OCI-LY1 (cell line): ENCODE measurements at regions not wholly inside any gene's neighbourhood (a gene's known extent, or its start where the extent isn't known, plus 50 kb on each side); places are given as distances from the start of the nearest gene placed in this dataset.

Experiments
- H2AFZ ChIP-seq: fragments of 200-600 bp; sonication (generic), shearing (Covaris generic); 2 replicates; pipeline ENCODE4 v1.6.0; 2014; ENCODE audit warnings: antibody characterized with exemption, mild to moderate bottlenecking, low read length
- H3F3A ChIP-seq: fragments of 200-600 bp; sonication (generic), shearing (Covaris generic); 2 replicates; pipeline ENCODE4 v1.6.0; 2014; ENCODE audit warnings: mild to moderate bottlenecking, antibody characterized with exemption, low read length, moderate library complexity; ENCODE audit not compliant: insufficient read depth
- H3K27ac ChIP-seq: fragments of 200-600 bp; sonication (generic); 2 replicates; pipeline ENCODE4 v1.5.1; 2014; ENCODE audit warnings: low read length, mixed run types, mild to moderate bottlenecking, low read depth; ENCODE audit not compliant: poor library complexity, severe bottlenecking
- H3K27me3 ChIP-seq: fragments of 200-600 bp; sonication (generic); 2 replicates; pipeline ENCODE4 v1.6.0; 2014; ENCODE audit warnings: antibody characterized with exemption, mild to moderate bottlenecking, low read length, moderate library complexity; ENCODE audit not compliant: insufficient read depth
- H3K36me3 ChIP-seq: fragments of 200-600 bp; sonication (generic); 2 replicates; pipeline ENCODE4 v1.6.1; 2014; ENCODE audit warnings: mild to moderate bottlenecking, antibody characterized with exemption, low read length, moderate library complexity, mixed read lengths; ENCODE audit not compliant: insufficient read depth
- H3K4me1 ChIP-seq: fragments of 200-600 bp; sonication (generic); 2 replicates; pipeline ENCODE4 v1.5.1; 2014; ENCODE audit warnings: mild to moderate bottlenecking, low read length, moderate library complexity; ENCODE audit not compliant: insufficient read depth, severe bottlenecking
- H3K4me2 ChIP-seq: fragments of 200-600 bp; sonication (generic), shearing (Covaris generic); 2 replicates; pipeline ENCODE4 v1.6.1; 2014; ENCODE audit warnings: low read length
- H3K4me3 ChIP-seq: fragments of 200-600 bp; sonication (generic); 2 replicates; pipeline ENCODE4 v1.5.1; 2014; ENCODE audit warnings: low read length, low read depth, mild to moderate bottlenecking, mixed read lengths; ENCODE audit not compliant: poor library complexity, severe bottlenecking
- H3K79me2 ChIP-seq: fragments of 200-600 bp; shearing (Covaris generic); 2 replicates; pipeline ENCODE4 v1.6.1; 2016; ENCODE audit warnings: mixed run types, low read length, mixed read lengths; ENCODE audit not compliant: insufficient read depth
- H3K9ac ChIP-seq: fragments of 200-600 bp; sonication (generic), shearing (Covaris generic); 2 replicates; pipeline ENCODE4 v1.6.1; 2014; ENCODE audit warnings: mild to moderate bottlenecking, low read length, mixed read lengths
- H3K9me2 ChIP-seq: fragments of 200-600 bp; sonication (generic), shearing (Covaris generic); 2 replicates; pipeline ENCODE4 v1.6.1; 2014; ENCODE audit warnings: low read depth, mild to moderate bottlenecking, low read length, mixed read lengths
- H3K9me3 ChIP-seq: fragments of 200-600 bp; shearing (Covaris generic); 2 replicates; pipeline ENCODE4 v1.6.1; 2014; ENCODE audit warnings: low read length, mixed read lengths
- H4K20me1 ChIP-seq: fragments of 200-600 bp; sonication (generic), shearing (Covaris generic); 2 replicates; pipeline ENCODE4 v1.6.0; 2016; ENCODE audit warnings: mild to moderate bottlenecking, low read length; ENCODE audit not compliant: insufficient read depth
- EZH2 ChIP-seq: fragments of 200-600 bp; sonication (generic), shearing (Covaris generic); IDR thresholded peaks from 2 replicates; pipeline ENCODE4 v1.8.0; 2017; ENCODE audit warnings: borderline replicate concordance, mixed run types, mild to moderate bottlenecking, antibody characterized with exemption, low read length, moderate library complexity, mixed read lengths
- TF ChIP-seq, protein P1 (sequence below): fragments of 200-600 bp; sonication (generic), shearing (Covaris generic); IDR thresholded peaks from 2 replicates; pipeline ENCODE4 v1.5.1; 2017; ENCODE audit warnings: mild to moderate bottlenecking, antibody characterized with exemption, low read length, moderate library complexity, mixed read lengths

DNA sequence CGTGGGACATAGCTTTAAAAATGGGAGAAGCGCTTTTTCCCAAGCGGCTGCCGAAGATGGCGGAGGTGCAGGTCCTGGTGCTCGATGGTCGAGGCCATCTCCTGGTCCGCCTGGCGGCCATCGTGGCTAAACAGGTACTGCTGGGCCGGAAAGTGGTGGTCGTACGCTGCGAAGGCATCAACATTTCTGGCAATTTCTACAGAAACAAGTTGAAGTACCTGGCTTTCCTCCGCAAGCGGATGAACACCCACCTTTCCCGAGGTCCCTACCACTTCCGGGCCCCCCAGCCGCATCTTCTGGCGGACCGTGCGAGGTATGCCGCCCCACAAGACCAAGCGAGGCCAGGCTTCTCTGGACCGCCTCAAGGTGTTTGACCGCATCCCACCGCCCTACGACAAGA is 245.5 kb downstream of the MRPL39 start:
- H3K9me3 ChIP-seq, result no peaks in the 10 kb centered on the region

DNA sequence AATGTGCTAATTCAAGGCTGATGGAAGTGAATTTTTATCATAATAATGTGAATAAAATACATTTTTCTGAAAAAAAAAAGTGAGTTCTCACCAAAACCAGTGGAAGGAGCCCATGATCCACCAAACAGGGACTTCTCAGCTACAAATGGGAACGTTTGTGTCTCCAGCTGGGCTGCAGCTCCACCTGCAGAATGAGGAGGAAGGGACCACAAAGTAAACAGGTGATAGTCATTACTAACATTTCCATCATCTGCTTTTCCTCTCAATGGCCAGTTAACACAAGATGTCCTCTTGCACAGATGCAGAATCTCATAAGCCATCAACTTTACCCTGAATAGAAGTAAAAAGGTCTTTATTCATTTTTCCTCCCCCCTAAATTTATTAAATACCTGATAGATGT is 246.2 kb downstream of the MRPL39 start:
- Histone ChIP-seq H2AFZ (no peak overlapping the region), H3K79me2 (no peaks in the 10 kb centered on the region), H3F3A (no peaks in the 10 kb centered on the region), H3K9me2 (no peaks in the 10 kb centered on the region), H3K27me3 (no peaks in the 10 kb centered on the region), H3K4me1 (no peaks in the 10 kb centered on the region), H3K27ac (no peak overlapping the region), H3K9ac (no peak overlapping the region), H3K4me2 (no peak overlapping the region), H3K9me3 (no peaks in the 10 kb centered on the region), H3K4me3 (no peak overlapping the region), H4K20me1 (no peaks in the 10 kb centered on the region), H3K36me3 (no peaks in the 10 kb centered on the region)
- no peak for TF ChIP-seq EZH2
- TF ChIP-seq, protein P1, sequence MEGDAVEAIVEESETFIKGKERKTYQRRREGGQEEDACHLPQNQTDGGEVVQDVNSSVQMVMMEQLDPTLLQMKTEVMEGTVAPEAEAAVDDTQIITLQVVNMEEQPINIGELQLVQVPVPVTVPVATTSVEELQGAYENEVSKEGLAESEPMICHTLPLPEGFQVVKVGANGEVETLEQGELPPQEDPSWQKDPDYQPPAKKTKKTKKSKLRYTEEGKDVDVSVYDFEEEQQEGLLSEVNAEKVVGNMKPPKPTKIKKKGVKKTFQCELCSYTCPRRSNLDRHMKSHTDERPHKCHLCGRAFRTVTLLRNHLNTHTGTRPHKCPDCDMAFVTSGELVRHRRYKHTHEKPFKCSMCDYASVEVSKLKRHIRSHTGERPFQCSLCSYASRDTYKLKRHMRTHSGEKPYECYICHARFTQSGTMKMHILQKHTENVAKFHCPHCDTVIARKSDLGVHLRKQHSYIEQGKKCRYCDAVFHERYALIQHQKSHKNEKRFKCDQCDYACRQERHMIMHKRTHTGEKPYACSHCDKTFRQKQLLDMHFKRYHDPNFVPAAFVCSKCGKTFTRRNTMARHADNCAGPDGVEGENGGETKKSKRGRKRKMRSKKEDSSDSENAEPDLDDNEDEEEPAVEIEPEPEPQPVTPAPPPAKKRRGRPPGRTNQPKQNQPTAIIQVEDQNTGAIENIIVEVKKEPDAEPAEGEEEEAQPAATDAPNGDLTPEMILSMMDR, result no peak

More for the DNA sequence above, 245.5 kb downstream of the MRPL39 start:
- Histone ChIP-seq H3K79me2 (no peaks in the 10 kb centered on the region), H3K27ac (no peak overlapping the region), H3K4me2 (no peak overlapping the region), H4K20me1 (no peaks in the 10 kb centered on the region), H2AFZ (no peak overlapping the region), H3K4me3 (no peak overlapping the region), H3K4me1 (no peaks in the 10 kb centered on the region), H3K27me3 (no peaks in the 10 kb centered on the region), H3K36me3 (no peaks in the 10 kb centered on the region), H3K9ac (no peak overlapping the region), H3F3A (no peaks in the 10 kb centered on the region), H3K9me2 (no peaks in the 10 kb centered on the region)
- TF ChIP-seq, protein P1, result no peak
- TF ChIP-seq EZH2, result no peak

DNA sequence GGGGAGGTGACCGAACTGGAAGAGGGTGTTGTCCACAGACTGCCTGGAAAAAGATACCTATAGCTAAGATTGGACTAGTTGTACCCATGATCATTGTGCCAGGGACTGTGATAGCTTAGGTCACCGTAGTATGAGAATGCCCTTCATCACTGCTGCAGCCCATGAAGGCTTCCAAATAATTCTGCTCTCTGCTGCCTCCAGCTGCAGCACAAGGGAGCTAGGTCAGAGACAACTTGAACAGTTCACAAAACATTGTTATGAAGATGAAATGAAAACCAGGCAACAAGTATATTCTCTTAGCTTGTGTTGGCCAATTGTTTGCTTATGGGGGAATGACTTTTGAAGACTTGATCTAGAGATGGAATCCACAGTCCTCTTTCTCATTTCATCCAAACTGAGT is 246.7 kb downstream of the MRPL39 start:
- Histone ChIP-seq H3K27ac (no peak overlapping the region), H4K20me1 (no peaks in the 10 kb centered on the region), H3K4me3 (no peak overlapping the region), H3K4me2 (no peak overlapping the region), H3K9ac (no peak overlapping the region), H3K9me3 (no peaks in the 10 kb centered on the region), H3K4me1 (no peaks in the 10 kb centered on the region), H2AFZ (no peak overlapping the region), H3K36me3 (no peaks in the 10 kb centered on the region), H3F3A (no peaks in the 10 kb centered on the region), H3K79me2 (no peaks in the 10 kb centered on the region), H3K27me3 (no peaks in the 10 kb centered on the region), H3K9me2 (no peaks in the 10 kb centered on the region)
- TF ChIP-seq, protein P1, result peak; percentile 25; the same call in 1 of the 2 replicates
- no peak for TF ChIP-seq EZH2
